Loucy (cell line): ENCODE measurements at regions not wholly inside any gene's neighbourhood (a gene's known extent, or its start where the extent isn't known, plus 50 kb on each side); places are given as distances from the start of the nearest gene placed in this dataset.

Source experiments
- H2AFZ ChIP-seq: fragments of 200-600 bp; sonication (generic); 2 replicates; pipeline ENCODE4 v1.6.0; 2016; ENCODE audit warnings: antibody characterized with exemption, mild to moderate bottlenecking, low read length, moderate library complexity
- H3F3A ChIP-seq: fragments of 200-600 bp; 2 replicates; pipeline ENCODE4 v1.6.0; 2016; ENCODE audit warnings: antibody characterized with exemption, low read depth, mild to moderate bottlenecking
- H3K27me3 ChIP-seq: fragments of 200-600 bp; sonication (generic); 2 replicates; pipeline ENCODE4 v1.6.1; 2014; ENCODE audit warnings: low read length, mild to moderate bottlenecking; ENCODE audit not compliant: insufficient read depth, poor library complexity, severe bottlenecking
- H3K36me3 ChIP-seq: fragments of 200-600 bp; sonication (generic); 2 replicates; pipeline ENCODE4 v1.6.1; 2016; ENCODE audit warnings: low read length; ENCODE audit not compliant: insufficient read depth
- H3K4me1 ChIP-seq: fragments of 200-600 bp; sonication (generic); 2 replicates; pipeline ENCODE4 v1.5.1; 2014; ENCODE audit warnings: low read length, mild to moderate bottlenecking; ENCODE audit not compliant: insufficient read depth, poor library complexity, severe bottlenecking
- H3K4me2 ChIP-seq: fragments of 200-600 bp; sonication (generic); 2 replicates; pipeline ENCODE4 v1.6.0; 2014; ENCODE audit warnings: antibody characterized with exemption, low read length, low read depth, mild to moderate bottlenecking; ENCODE audit not compliant: poor library complexity, severe bottlenecking
- H3K4me3 ChIP-seq: fragments of 200-600 bp; sonication (generic); 2 replicates; pipeline ENCODE4 v1.5.1; 2014; ENCODE audit warnings: low read length, mild to moderate bottlenecking, mixed read lengths; ENCODE audit not compliant: poor library complexity, severe bottlenecking
- H3K79me2 ChIP-seq: fragments of 200-600 bp; sonication (generic); 2 replicates; pipeline ENCODE4 v1.6.1; 2014; ENCODE audit warnings: low read length; ENCODE audit not compliant: insufficient read depth
- H3K9ac ChIP-seq: fragments of 200-600 bp; sonication (generic); 2 replicates; pipeline ENCODE4 v1.6.0; 2014; ENCODE audit warnings: mild to moderate bottlenecking, low read depth, low read length, moderate library complexity; ENCODE audit not compliant: poor library complexity, severe bottlenecking
- H3K9me2 ChIP-seq: fragments of 200-600 bp; sonication (generic); replicated peaks from 2 replicates; pipeline ENCODE4 v1.6.1; 2016; ENCODE audit warnings: low read depth, low read length, mixed read lengths
- H3K9me3 ChIP-seq: fragments of 200-600 bp; sonication (generic); 2 replicates; pipeline ENCODE4 v1.6.1; 2014; ENCODE audit warnings: mild to moderate bottlenecking, antibody characterized with exemption, low read length, low read depth; ENCODE audit not compliant: insufficient read depth
- H4K20me1 ChIP-seq: fragments of 200-600 bp; sonication (generic); 2 replicates; pipeline ENCODE4 v1.6.0; 2014; ENCODE audit warnings: antibody characterized with exemption, low read length, mild to moderate bottlenecking; ENCODE audit not compliant: insufficient read depth, poor library complexity, severe bottlenecking
- EZH2phosphoT487 ChIP-seq: fragments of 200-600 bp; IDR thresholded peaks from 2 replicates; pipeline ENCODE4 v1.6.1; 2018; ENCODE audit warnings: antibody characterized with exemption, mild to moderate bottlenecking, moderate library complexity, borderline replicate concordance
- TF ChIP-seq, protein P1 (sequence below): fragments of 200-600 bp; sonication (generic); conservative IDR thresholded peaks from 2 replicates; pipeline ENCODE4 v1.5.1; 2014; ENCODE audit warnings: mild to moderate bottlenecking, antibody characterized with exemption, low read length

DNA sequence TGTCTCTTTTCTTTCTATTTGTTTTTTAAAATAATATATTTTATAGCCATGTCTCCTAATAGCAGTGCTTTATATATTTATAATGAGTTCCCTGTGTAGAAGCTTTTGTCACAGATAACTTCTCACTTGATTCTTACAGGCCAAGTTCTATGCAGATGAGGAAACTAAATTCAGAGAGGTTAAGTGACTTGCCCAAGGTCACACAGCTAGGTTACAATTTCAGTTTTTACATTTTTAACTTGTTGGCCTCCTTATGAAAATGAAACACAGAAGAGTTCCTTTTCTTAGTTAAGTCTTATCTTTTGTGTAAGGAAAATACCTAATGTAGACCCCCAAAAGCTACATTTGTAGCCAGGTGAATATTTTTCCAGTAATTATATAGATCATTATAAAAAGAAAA, 83.3 kb upstream of the SOX2 start:
- Histone ChIP-seq H4K20me1 (no peaks in the 10 kb centered on the region), H3K4me2 (no peak overlapping the region), H3K9me3 (no peaks in the 10 kb centered on the region), H3K9me2 (no peaks in the 10 kb centered on the region), H3K79me2 (no peaks in the 10 kb centered on the region), H3K27me3 (no peaks in the 10 kb centered on the region), H2AFZ (no peak overlapping the region), H3K9ac (no peak overlapping the region), H3F3A (no peaks in the 10 kb centered on the region), H3K36me3 (no peaks in the 10 kb centered on the region), H3K4me1 (no peaks in the 10 kb centered on the region), H3K4me3 (no peak overlapping the region)
- TF ChIP-seq EZH2phosphoT487: no peak

DNA sequence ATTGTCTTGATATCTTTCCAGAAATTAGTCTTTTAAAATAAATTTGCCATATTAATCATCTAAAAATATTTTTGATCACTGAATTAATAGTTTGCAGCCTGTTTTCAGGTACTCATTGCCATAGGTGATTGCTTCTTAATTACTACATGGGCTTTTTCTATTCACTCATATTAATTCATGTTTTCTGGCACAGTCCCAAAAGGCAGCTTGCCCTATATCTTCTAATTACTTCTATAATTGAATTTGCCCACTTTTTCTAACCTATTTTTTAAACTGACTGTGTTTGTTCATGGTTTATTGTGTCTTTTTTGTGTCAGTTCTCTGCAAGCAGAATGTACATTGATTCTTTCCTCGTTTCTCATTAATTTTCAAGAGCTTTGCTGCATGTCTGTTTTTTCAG, 85.7 kb upstream of the SOX2 start:
- H3K9ac ChIP-seq: no peak overlapping the region
- H3K4me1 ChIP-seq: peaks cover 2% of the 10 kb centered on the region
- H2AFZ ChIP-seq: no peak overlapping the region
- no peaks in the 10 kb centered on the region for H3F3A ChIP-seq
- TF ChIP-seq, protein P1, sequence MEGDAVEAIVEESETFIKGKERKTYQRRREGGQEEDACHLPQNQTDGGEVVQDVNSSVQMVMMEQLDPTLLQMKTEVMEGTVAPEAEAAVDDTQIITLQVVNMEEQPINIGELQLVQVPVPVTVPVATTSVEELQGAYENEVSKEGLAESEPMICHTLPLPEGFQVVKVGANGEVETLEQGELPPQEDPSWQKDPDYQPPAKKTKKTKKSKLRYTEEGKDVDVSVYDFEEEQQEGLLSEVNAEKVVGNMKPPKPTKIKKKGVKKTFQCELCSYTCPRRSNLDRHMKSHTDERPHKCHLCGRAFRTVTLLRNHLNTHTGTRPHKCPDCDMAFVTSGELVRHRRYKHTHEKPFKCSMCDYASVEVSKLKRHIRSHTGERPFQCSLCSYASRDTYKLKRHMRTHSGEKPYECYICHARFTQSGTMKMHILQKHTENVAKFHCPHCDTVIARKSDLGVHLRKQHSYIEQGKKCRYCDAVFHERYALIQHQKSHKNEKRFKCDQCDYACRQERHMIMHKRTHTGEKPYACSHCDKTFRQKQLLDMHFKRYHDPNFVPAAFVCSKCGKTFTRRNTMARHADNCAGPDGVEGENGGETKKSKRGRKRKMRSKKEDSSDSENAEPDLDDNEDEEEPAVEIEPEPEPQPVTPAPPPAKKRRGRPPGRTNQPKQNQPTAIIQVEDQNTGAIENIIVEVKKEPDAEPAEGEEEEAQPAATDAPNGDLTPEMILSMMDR: no peak
- no peak for TF ChIP-seq EZH2phosphoT487
- H3K79me2 ChIP-seq: no peaks in the 10 kb centered on the region
- H3K4me2 ChIP-seq: no peak overlapping the region
- H3K36me3 ChIP-seq: no peaks in the 10 kb centered on the region
- no peaks in the 10 kb centered on the region for H4K20me1 ChIP-seq
- H3K9me2 ChIP-seq: no peaks in the 10 kb centered on the region
- H3K9me3 ChIP-seq: no peaks in the 10 kb centered on the region
- no peaks in the 10 kb centered on the region for H3K27me3 ChIP-seq
- H3K4me3 ChIP-seq: no peak overlapping the region

DNA sequence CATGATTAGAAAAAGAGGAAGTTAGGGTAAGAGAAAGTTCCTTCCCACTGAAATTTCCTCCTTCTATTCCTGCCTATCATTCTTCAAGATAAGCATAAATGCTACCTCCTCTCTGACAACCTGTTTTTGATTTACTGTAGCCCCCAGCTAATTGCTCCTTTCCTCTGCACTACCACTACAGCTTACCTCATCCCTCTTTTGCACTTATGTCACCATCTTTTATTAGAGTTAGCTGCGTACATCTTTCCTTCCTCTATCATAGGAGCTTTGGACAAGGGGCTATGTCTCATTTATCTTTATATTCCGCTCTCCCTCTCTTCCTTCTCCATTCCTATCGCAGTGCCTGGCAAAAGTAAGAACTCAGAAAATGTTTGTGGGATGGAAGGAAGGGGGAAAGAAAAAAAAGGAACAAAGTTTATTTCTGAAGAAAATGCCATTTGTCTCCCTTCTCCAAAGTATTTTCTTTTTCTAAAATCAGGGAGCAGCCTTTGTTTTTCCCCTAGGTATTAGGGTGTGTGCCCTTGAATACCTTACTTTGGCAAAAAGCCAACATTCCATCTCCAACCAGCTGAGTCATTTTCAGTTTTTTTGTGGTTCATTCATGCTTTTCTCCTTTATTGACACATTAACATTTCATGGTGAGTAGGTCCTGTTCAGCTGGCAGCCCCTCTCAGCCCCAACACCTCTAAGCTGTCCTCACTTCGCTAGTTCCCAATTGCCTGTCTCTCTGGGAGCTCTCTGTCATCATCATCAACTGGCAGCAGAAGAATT, 87.6 kb upstream of the SOX2 start:
- no peak overlapping the region for H3K4me3 ChIP-seq
- no peaks in the 10 kb centered on the region for H3K36me3 ChIP-seq
- H3K4me2 ChIP-seq: no peak overlapping the region
- TF ChIP-seq, protein P1: no peak
- no peak for TF ChIP-seq EZH2phosphoT487
- H3K9me3 ChIP-seq: no peaks in the 10 kb centered on the region
- no peaks in the 10 kb centered on the region for H3K27me3 ChIP-seq
- no peak overlapping the region for H2AFZ ChIP-seq
- no peak overlapping the region for H3K9ac ChIP-seq
- H3F3A ChIP-seq: no peaks in the 10 kb centered on the region
- H3K9me2 ChIP-seq: no peaks in the 10 kb centered on the region
- no peaks in the 10 kb centered on the region for H3K79me2 ChIP-seq
- H3K4me1 ChIP-seq: peaks cover 2% of the 10 kb centered on the region
- no peaks in the 10 kb centered on the region for H4K20me1 ChIP-seq

DNA sequence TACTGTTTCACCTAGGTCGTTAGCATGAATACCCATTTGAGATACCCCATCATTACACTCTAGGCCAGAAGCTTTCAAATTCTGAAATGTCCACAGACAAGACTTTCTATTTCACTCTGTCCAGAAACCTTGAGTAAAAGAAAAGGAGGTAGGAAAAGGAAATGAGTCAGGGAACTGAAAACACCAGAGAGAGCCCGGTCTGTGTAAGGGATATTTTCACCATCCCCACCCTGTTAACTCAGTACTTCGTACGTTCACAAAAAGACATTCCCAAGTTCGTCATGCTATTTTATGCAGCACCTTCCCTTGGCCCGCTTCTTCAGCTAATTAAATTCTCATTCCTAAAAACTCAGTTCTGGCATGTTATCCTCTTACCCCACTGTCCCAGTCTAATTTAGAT, 89.4 kb upstream of the SOX2 start:
- Histone ChIP-seq H3K4me1 (peaks cover 2% of the 10 kb centered on the region), H4K20me1 (no peaks in the 10 kb centered on the region), H3K9ac (no peak overlapping the region), H3K9me2 (no peaks in the 10 kb centered on the region), H3K9me3 (no peaks in the 10 kb centered on the region), H2AFZ (no peak overlapping the region), H3K36me3 (no peaks in the 10 kb centered on the region), H3K4me2 (no peak overlapping the region), H3K79me2 (no peaks in the 10 kb centered on the region), H3F3A (no peaks in the 10 kb centered on the region), H3K4me3 (no peak overlapping the region), H3K27me3 (no peaks in the 10 kb centered on the region)
- TF ChIP-seq, protein P1: no peak
- TF ChIP-seq EZH2phosphoT487: no peak
